ENCODE measurements at regions not wholly inside any gene's neighbourhood (a gene's known extent, or its start where the extent isn't known, plus 50 kb on each side); places are given as distances from the start of the nearest gene placed in this dataset.

- TF ChIP-seq CTCF (IDR thresholded peaks at IDR 0.05; ENCODE audit: low read length) (peak; percentile 67), EZH2 (optimal IDR thresholded peaks at IDR 0.05; ENCODE audit: low read depth, low read length) (no peak)
These were observed 534.7 kb downstream of the CDH10 start for GRCh38 chr5:24110004-24110615.

All from MM.1S (cell line).